Psoas muscle (tissue), 7 donors: ENCODE measurements at regions not wholly inside any gene's neighbourhood (a gene's known extent, or its start where the extent isn't known, plus 50 kb on each side); places are given as distances from the start of the nearest gene placed in this dataset.

ENCODE experiments used
- ATAC-seq, 4 donors: fragments of 200-7000 bp; cut with Tn5 transposase; one replicate each; pipeline ENCODE4 v1.9.1; 2020; ENCODE audit warnings: moderate library complexity in 3 of 4, mild to moderate bottlenecking in 2 of 4
- DNase-seq, 2 donors: peaks; one replicate each; pipeline ENCODE4 v3.0.0-alpha.2; 2020
- H3K27ac ChIP-seq: fragments of 200-600 bp; one replicate; pipeline ENCODE4 v1.8.0; 2022
- H3K27me3 ChIP-seq, 3 donors: fragments of 200-600 bp in 1 of 3; one replicate each; pipeline versions ENCODE4 v1.6.1 to v1.8.0; 2013 to 2022; ENCODE audit warnings: low read length in 2 of 3, mild to moderate bottlenecking in 2 of 3, moderate library complexity in 1 of 3; ENCODE audit not compliant: insufficient read depth in 3 of 3
- H3K36me3 ChIP-seq, 2 donors: fragments of 200-600 bp in 1 of 2; one replicate each; pipeline versions ENCODE4 v1.6.1 to v1.8.0; 2013 to 2022; ENCODE audit warnings: low read depth in 1 of 2, mild to moderate bottlenecking in 1 of 2, moderate library complexity in 1 of 2; ENCODE audit not compliant: insufficient read depth in 1 of 2
- H3K4me1 ChIP-seq: fragments of 200-600 bp; one replicate; pipeline ENCODE4 v1.8.0; 2022
- H3K4me3 ChIP-seq: fragments of 200-600 bp; one replicate; pipeline ENCODE4 v1.8.0; 2022; ENCODE audit warnings: mild to moderate bottlenecking
- H3K9me3 ChIP-seq: fragments of 200-600 bp; one replicate; pipeline ENCODE4 v1.8.0; 2022
- WGBS, 3 donors: extraction: QIAGEN DNeasy Blood & Tissue Kit; methylation state at CpG; one replicate each; pipeline versions ENCODE4 v1.1.6 to v1.1.7; 2013; 5-methylcytosine and 5-hydroxymethylcytosine counted together
- intact Hi-C, 2 donors: fragments of 100-400 bp; cut with DNase I; formaldehyde crosslinking; loops; one replicate each; pipeline versions ENCODE4 v1.11.0 to v1.14.2; 2022
- TF ChIP-seq, protein P1 (sequence below): fragments of 200-600 bp; IDR thresholded peaks from one replicate; pipeline ENCODE4 v1.8.0; 2022; ENCODE audit warnings: antibody characterized with exemption
- donor health status: healthy with polysubstance abuse.
- donor health status: DM: no; HTN: no; CAD: no; lungs with moderate emphysema.
- donor health status: Bipolar disorder and iron deficiency.
- donor health status: healthy.
- donor health status: DM: yes; HTN: yes; CAD: no.
- donor health status: DM: no; HTN: no; CAD: no.
- donor health status: DM: yes; HTN: yes; CAD: no.

DNA sequence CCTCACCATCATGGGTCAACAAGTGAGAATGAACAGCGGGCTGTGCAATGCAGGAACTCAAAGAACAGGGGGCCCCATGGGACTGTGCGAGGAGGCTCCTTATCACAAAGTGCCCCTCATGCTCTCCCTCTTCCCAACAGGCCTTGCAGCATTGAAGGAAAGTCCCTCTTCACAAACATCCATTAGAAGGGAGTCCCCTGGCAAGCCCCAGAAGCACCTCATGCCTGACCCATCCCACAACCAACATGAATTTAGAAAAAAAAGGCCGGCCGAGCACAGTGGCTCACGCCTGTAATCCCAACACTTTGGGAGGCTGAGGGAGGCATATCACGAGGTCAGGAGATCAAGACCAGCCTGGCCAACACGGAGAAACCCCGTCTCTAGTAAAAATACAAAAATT lies 122.6 kb upstream of the FSTL4 start:
- Histone ChIP-seq H3K9me3 (no peaks in the 10 kb centered on the region), H3K27me3 (no peaks in the 10 kb centered on the region), H3K4me1 (no peaks in the 10 kb centered on the region), H3K27ac (no peak overlapping the region), H3K36me3 (no peaks in the 10 kb centered on the region), H3K4me3 (no peak overlapping the region)
- intact Hi-C loops, result no loop called here
- WGBS, 3 donors, result 76 to 83% (median 82%) methylated on average over 8 of the region's 8 CpGs
- DNase-seq (no peak), ATAC-seq (no peak)
- TF ChIP-seq, protein P1, sequence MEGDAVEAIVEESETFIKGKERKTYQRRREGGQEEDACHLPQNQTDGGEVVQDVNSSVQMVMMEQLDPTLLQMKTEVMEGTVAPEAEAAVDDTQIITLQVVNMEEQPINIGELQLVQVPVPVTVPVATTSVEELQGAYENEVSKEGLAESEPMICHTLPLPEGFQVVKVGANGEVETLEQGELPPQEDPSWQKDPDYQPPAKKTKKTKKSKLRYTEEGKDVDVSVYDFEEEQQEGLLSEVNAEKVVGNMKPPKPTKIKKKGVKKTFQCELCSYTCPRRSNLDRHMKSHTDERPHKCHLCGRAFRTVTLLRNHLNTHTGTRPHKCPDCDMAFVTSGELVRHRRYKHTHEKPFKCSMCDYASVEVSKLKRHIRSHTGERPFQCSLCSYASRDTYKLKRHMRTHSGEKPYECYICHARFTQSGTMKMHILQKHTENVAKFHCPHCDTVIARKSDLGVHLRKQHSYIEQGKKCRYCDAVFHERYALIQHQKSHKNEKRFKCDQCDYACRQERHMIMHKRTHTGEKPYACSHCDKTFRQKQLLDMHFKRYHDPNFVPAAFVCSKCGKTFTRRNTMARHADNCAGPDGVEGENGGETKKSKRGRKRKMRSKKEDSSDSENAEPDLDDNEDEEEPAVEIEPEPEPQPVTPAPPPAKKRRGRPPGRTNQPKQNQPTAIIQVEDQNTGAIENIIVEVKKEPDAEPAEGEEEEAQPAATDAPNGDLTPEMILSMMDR, result no peak

GRCh38 chr5:133732536-133732935 lies 120.2 kb upstream of the FSTL4 start:
- no peaks in the 10 kb centered on the region for H3K27me3 ChIP-seq
- H3K4me3 ChIP-seq, result no peak overlapping the region
- H3K27ac ChIP-seq, result no peak overlapping the region
- DNase-seq, result no peak
- no peaks in the 10 kb centered on the region for H3K36me3 ChIP-seq
- no peaks in the 10 kb centered on the region for H3K9me3 ChIP-seq
- H3K4me1 ChIP-seq, result no peaks in the 10 kb centered on the region
- WGBS, 3 donors, result 90 to 96% (median 92%) methylated on average over 10 of the region's 10 CpGs
- TF ChIP-seq, protein P1, result no peak
- no peak for ATAC-seq
- intact Hi-C loops, result no loop called here

- WGBS, 3 donors, result 56 to 78% (median 62%) methylated on average over 3 of the region's 3 CpGs
Measured at GRCh38 chr5:133731951-133732350, 119.6 kb upstream of the FSTL4 start.

DNA sequence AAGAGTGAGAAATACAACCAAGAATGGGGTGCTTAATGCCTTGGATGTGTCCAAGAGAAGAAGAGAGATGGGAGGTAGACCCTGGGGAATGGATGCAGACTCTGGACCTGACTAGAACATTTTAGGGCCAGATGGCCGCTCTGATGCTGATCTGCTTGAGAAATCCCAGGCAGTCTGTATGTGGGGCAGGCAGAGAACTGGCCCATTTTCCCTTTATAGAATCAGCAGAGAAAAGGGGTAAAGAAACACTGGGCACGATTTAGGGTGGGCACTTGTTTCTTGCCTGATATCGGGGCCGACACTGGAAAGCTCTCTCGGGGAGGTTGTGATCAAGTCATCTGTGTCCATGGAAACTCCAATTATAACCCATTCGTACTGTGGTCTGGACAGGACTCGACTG lies 118.5 kb upstream of the FSTL4 start:
- TF ChIP-seq, protein P1, result no peak

More at GRCh38 chr5:133731951-133732350, 119.6 kb upstream of the FSTL4 start:
- Histone ChIP-seq H3K36me3 (no peaks in the 10 kb centered on the region), H3K27ac (no peak overlapping the region), H3K27me3 (no peaks in the 10 kb centered on the region), H3K4me3 (no peak overlapping the region), H3K9me3 (no peaks in the 10 kb centered on the region), H3K4me1 (no peaks in the 10 kb centered on the region)
- intact Hi-C loops, result no loop called here
- TF ChIP-seq, protein P1, result no peak
- ATAC-seq (no peak), DNase-seq (no peak)

GRCh38 chr5:133730346-133730745 lies 118.0 kb upstream of the FSTL4 start:
- Histone ChIP-seq H3K9me3 (no peaks in the 10 kb centered on the region), H3K27ac (no peak overlapping the region), H3K36me3 (no peaks in the 10 kb centered on the region), H3K4me3 (no peak overlapping the region), H3K27me3 (no peaks in the 10 kb centered on the region), H3K4me1 (no peaks in the 10 kb centered on the region)
- 73 to 82% (median 79%) methylated on average over 6 of the region's 6 CpGs for WGBS, 3 donors
- ATAC-seq (no peak), DNase-seq (no peak)
- intact Hi-C loops, result no loop called here
- TF ChIP-seq, protein P1, result no peak

More for the DNA sequence above, 118.5 kb upstream of the FSTL4 start:
- no peak for DNase-seq
- ATAC-seq, result no peak
- no peak overlapping the region for H3K4me3 ChIP-seq
- H3K27ac ChIP-seq, result no peak overlapping the region
- H3K27me3 ChIP-seq, result no peaks in the 10 kb centered on the region
- intact Hi-C loops, result no loop called here
- no peaks in the 10 kb centered on the region for H3K36me3 ChIP-seq
- no peaks in the 10 kb centered on the region for H3K4me1 ChIP-seq
- WGBS, 3 donors, result 79 to 85% (median 84%) methylated on average over 7 of the region's 7 CpGs
- H3K9me3 ChIP-seq, result no peaks in the 10 kb centered on the region
